Astrocyte (in vitro differentiated cells and primary cell): ENCODE measurements at regions not wholly inside any gene's neighbourhood (a gene's known extent, or its start where the extent isn't known, plus 50 kb on each side); places are given as distances from the start of the nearest gene placed in this dataset.
"Not testable (repeated sequence)": the region's sequence is repeated elsewhere in the genome, so short reads cannot be mapped to it uniquely, and the experiment has no call there.

Experiments used
- DNase-seq: peaks from one replicate; pipeline ENCODE4 v3.0.0-alpha.2; 2010; ENCODE audit warnings: low read depth
- FAIRE-seq: peaks from 2 replicates; lab custom pipeline; 2011; peaks lifted over from hg19 to GRCh38; lab: Jason Lieb, UNC
- H2AFZ ChIP-seq: 2 replicates; pipeline ENCODE4 v1.6.0; 2012; ENCODE audit warnings: low read depth, low read length, inconsistent platforms
- H3K27ac ChIP-seq: 2 replicates; pipeline ENCODE4 v1.5.1; 2011; ENCODE audit warnings: low read depth, low read length, inconsistent platforms
- H3K27me3 ChIP-seq: 2 replicates; pipeline ENCODE4 v1.6.0; 2011; ENCODE audit warnings: low read length, inconsistent platforms; ENCODE audit not compliant: insufficient read depth
- H3K36me3 ChIP-seq: 2 replicates; pipeline ENCODE4 v1.5.1; 2011; ENCODE audit warnings: low read length, inconsistent platforms; ENCODE audit not compliant: insufficient read depth
- H3K4me1 ChIP-seq: 2 replicates; pipeline ENCODE4 v1.5.1; 2011; ENCODE audit warnings: low read length, inconsistent platforms; ENCODE audit not compliant: insufficient read depth
- H3K4me2 ChIP-seq: 2 replicates; pipeline ENCODE4 v1.6.0; 2012; ENCODE audit warnings: low read length, inconsistent platforms
- H3K4me3 ChIP-seq: 2 replicates; pipeline ENCODE4 v1.5.1; 2011; ENCODE audit warnings: low read depth, mild to moderate bottlenecking, low read length, inconsistent platforms; ENCODE audit not compliant: insufficient read depth
- H3K79me2 ChIP-seq: 2 replicates; pipeline ENCODE4 v1.6.0; 2012; ENCODE audit warnings: mild to moderate bottlenecking, low read length, inconsistent platforms; ENCODE audit not compliant: insufficient read depth
- H3K9ac ChIP-seq: 2 replicates; pipeline ENCODE4 v1.6.0; 2012; ENCODE audit warnings: mild to moderate bottlenecking, low read length, inconsistent platforms
- H3K9me3 ChIP-seq: 2 replicates; pipeline ENCODE4 v1.5.1; 2012; ENCODE audit warnings: low read depth, mild to moderate bottlenecking, low read length, inconsistent platforms; ENCODE audit not compliant: insufficient read depth
- H4K20me1 ChIP-seq: 2 replicates; pipeline ENCODE4 v1.6.0; 2012; ENCODE audit warnings: low read length, inconsistent platforms; ENCODE audit not compliant: insufficient read depth
- H3K27ac Mint-ChIP-seq: one replicate; pipeline ENCODE4 v1.8.0; 2021; ENCODE audit warnings: mild to moderate bottlenecking, mixed read lengths; ENCODE audit not compliant: unreplicated experiment
- H3K27me3 Mint-ChIP-seq: one replicate; pipeline ENCODE4 v1.8.0; 2021; ENCODE audit warnings: low read depth, mixed read lengths; ENCODE audit not compliant: unreplicated experiment
- H3K36me3 Mint-ChIP-seq: one replicate; pipeline ENCODE4 v1.8.0; 2021; ENCODE audit warnings: low read depth, mixed read lengths; ENCODE audit not compliant: unreplicated experiment
- H3K4me1 Mint-ChIP-seq: one replicate; pipeline ENCODE4 v1.8.0; 2021; ENCODE audit warnings: low read depth, mixed read lengths; ENCODE audit not compliant: unreplicated experiment
- H3K4me3 Mint-ChIP-seq: one replicate; pipeline ENCODE4 v1.8.0; 2021; ENCODE audit warnings: mild to moderate bottlenecking, moderate library complexity, mixed read lengths; ENCODE audit not compliant: unreplicated experiment
- H3K9me3 Mint-ChIP-seq: one replicate; pipeline ENCODE4 v1.8.0; 2021; ENCODE audit warnings: mild to moderate bottlenecking, mixed read lengths; ENCODE audit not compliant: unreplicated experiment
- CTCF ChIP-seq: IDR thresholded peaks from 2 replicates; pipeline ENCODE4 v1.5.1; 2011; ENCODE audit warnings: low read depth, mild to moderate bottlenecking, inconsistent platforms, low read length, moderate library complexity; ENCODE audit not compliant: insufficient read depth
- EZH2 ChIP-seq: IDR thresholded peaks from 2 replicates; pipeline ENCODE4 v1.6.1; 2012; ENCODE audit warnings: mild to moderate bottlenecking, low read length, inconsistent platforms; ENCODE audit not compliant: insufficient read depth

- Histone ChIP-seq H4K20me1 (no peaks in the 10 kb centered on the region), H3K27me3 (no peaks in the 10 kb centered on the region), H3K4me1 (no peaks in the 10 kb centered on the region), H3K79me2 (no peaks in the 10 kb centered on the region), H3K9me3 (no peaks in the 10 kb centered on the region), H2AFZ (no peak overlapping the region), H3K4me3 (no peak overlapping the region), H3K27ac (no peak overlapping the region), H3K9ac (no peak overlapping the region), H3K36me3 (no peaks in the 10 kb centered on the region), H3K4me2 (no peak overlapping the region)
- TF ChIP-seq EZH2 = no peak
- no peak for TF ChIP-seq CTCF
- FAIRE-seq (no peak), DNase-seq (no peak)
- H3K9me3 Mint-ChIP-seq = peaks cover 22% of the 10 kb centered on the region
- H3K27me3 Mint-ChIP-seq = no peaks in the 10 kb centered on the region
- no peaks in the 10 kb centered on the region for H3K4me1 Mint-ChIP-seq
- H3K4me3 Mint-ChIP-seq = no peak overlapping the region
- no peaks in the 10 kb centered on the region for H3K36me3 Mint-ChIP-seq
- no peak overlapping the region for H3K27ac Mint-ChIP-seq
Measured at GRCh38 chr10:42149722-42150427, 488.5 kb downstream of the ZNF33B start.

- FAIRE-seq = no peak
- Mint-ChIP-seq H3K36me3 (no peaks in the 10 kb centered on the region), H3K9me3 (peaks cover 29% of the 10 kb centered on the region), H3K27ac (no peak overlapping the region), H3K4me1 (no peaks in the 10 kb centered on the region), H3K27me3 (no peaks in the 10 kb centered on the region), H3K4me3 (no peak overlapping the region)
- Histone ChIP-seq H4K20me1 (no peaks in the 10 kb centered on the region), H3K36me3 (no peaks in the 10 kb centered on the region), H2AFZ (no peak overlapping the region), H3K4me2 (no peak overlapping the region), H3K27ac (no peak overlapping the region), H3K9ac (no peak overlapping the region), H3K9me3 (no peaks in the 10 kb centered on the region), H3K27me3 (no peaks in the 10 kb centered on the region), H3K4me1 (no peaks in the 10 kb centered on the region), H3K4me3 (no peak overlapping the region), H3K79me2 (no peaks in the 10 kb centered on the region)
- TF ChIP-seq CTCF (no peak), EZH2 (no peak)
- DNase-seq = no peak
Measured at GRCh38 chr10:42149027-42149700, 489.2 kb downstream of the ZNF33B start.

GRCh38 chr10:42146165-42146564 lies 492.2 kb downstream of the ZNF33B start:
- not testable (repeated sequence) for DNase-seq, H3K9me3 ChIP-seq, H3K4me1 ChIP-seq, H4K20me1 ChIP-seq, H3K36me3 ChIP-seq, H3K27me3 ChIP-seq, H2AFZ ChIP-seq, H3K9ac ChIP-seq, H3K36me3 Mint-ChIP-seq, H3K4me2 ChIP-seq, H3K27ac ChIP-seq, H3K4me3 ChIP-seq, H3K79me2 ChIP-seq, H3K4me3 Mint-ChIP-seq, H3K27ac Mint-ChIP-seq, FAIRE-seq, H3K27me3 Mint-ChIP-seq, H3K4me1 Mint-ChIP-seq
- peaks cover 25% of the 10 kb centered on the region for H3K9me3 Mint-ChIP-seq

- H3K27me3 Mint-ChIP-seq, DNase-seq, H3K27me3 ChIP-seq, H3K27ac ChIP-seq, H3K79me2 ChIP-seq, H3K9me3 ChIP-seq, H3K4me1 Mint-ChIP-seq, H3K4me1 ChIP-seq, H3K27ac Mint-ChIP-seq, H4K20me1 ChIP-seq, H3K4me3 ChIP-seq, H3K9me3 Mint-ChIP-seq, H3K4me3 Mint-ChIP-seq, H3K36me3 Mint-ChIP-seq, H3K9ac ChIP-seq, H2AFZ ChIP-seq, H3K4me2 ChIP-seq, H3K36me3 ChIP-seq, FAIRE-seq: not testable (repeated sequence)
Measured at GRCh38 chr10:42138023-42138422, 500.3 kb downstream of the ZNF33B start.
